ENCODE measurements at regions not wholly inside any gene's neighbourhood (a gene's known extent, or its start where the extent isn't known, plus 50 kb on each side); places are given as distances from the start of the nearest gene placed in this dataset.

DNA sequence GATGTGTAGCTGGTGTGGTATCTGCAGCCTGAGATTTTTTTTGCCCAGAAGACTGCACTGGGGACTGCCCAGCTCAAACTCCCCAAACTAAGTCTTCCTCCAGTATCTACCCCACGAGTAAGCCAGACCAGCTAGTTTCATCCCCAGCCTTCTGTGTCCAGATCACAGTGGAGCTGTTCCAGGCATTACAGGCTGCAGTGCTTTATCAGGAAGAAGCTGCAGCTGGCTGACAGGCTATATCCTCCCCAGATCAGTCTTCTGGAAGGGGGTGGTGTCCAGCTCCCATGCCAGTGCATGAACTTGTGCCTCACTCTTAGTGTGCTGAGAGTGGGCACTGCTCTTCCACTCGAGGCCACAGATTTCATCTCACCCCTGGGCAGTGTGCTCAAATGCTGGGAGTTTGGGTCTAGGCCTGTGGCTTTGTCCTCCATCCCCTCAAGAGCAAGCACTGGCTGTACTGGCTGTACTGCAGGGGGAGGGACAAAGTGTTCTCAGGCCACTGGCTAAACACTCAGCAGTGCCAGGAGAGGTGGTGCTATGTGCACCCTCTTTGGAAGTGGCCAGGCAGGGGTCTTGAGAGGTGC is 679.1 kb upstream of the COBL start:
- no peak for TF ChIP-seq POLR2A (IDR thresholded peaks at IDR 0.05)
- TF ChIP-seq EP300 (IDR thresholded peaks at IDR 0.05), result no peak
- TF ChIP-seq, protein P1, sequence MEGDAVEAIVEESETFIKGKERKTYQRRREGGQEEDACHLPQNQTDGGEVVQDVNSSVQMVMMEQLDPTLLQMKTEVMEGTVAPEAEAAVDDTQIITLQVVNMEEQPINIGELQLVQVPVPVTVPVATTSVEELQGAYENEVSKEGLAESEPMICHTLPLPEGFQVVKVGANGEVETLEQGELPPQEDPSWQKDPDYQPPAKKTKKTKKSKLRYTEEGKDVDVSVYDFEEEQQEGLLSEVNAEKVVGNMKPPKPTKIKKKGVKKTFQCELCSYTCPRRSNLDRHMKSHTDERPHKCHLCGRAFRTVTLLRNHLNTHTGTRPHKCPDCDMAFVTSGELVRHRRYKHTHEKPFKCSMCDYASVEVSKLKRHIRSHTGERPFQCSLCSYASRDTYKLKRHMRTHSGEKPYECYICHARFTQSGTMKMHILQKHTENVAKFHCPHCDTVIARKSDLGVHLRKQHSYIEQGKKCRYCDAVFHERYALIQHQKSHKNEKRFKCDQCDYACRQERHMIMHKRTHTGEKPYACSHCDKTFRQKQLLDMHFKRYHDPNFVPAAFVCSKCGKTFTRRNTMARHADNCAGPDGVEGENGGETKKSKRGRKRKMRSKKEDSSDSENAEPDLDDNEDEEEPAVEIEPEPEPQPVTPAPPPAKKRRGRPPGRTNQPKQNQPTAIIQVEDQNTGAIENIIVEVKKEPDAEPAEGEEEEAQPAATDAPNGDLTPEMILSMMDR (IDR thresholded peaks at IDR 0.05), result no peak
- H3K4me1 ChIP-seq (ENCODE audit: insufficient read depth), result no peaks in the 10 kb centered on the region
- H3K27me3 ChIP-seq, result no peaks in the 10 kb centered on the region
- no peaks in the 10 kb centered on the region for H3K9me3 ChIP-seq
- no peak for DNase-seq
- H3K4me3 ChIP-seq, result no peak overlapping the region
- 11 to 49% (median 40%) methylated on average over 2 of the region's 2 CpGs for WGBS, 3 donors
- intact Hi-C loops (cut with DNase I), result no loop called here
- no peaks in the 10 kb centered on the region for H3K36me3 ChIP-seq
- no peak overlapping the region for H3K27ac ChIP-seq

DNA sequence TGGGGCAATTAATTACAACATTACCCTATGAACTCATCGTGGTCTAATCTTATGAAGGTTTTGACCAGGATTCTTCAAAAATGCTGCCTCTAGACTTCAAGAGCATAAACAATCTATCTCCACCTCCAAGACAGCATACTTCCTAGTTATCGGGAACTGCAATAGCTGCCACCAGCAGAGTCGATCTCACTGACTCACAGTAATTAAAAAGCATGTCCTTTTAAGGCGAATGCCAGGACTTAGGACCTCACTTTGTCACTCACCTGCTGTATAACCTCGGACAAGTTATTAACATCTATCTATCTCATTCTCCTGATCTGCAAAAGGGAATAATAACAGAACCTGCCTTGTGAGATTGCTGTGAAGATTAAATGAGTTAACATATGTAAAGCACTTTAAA is 666.0 kb upstream of the COBL start:
- Histone ChIP-seq H3K27me3 (no peaks in the 10 kb centered on the region), H3K9me3 (no peaks in the 10 kb centered on the region), H3K36me3 (no peaks in the 10 kb centered on the region), H3K27ac (no peak overlapping the region), H3K4me3 (no peak overlapping the region), H3K4me1 (ENCODE audit: insufficient read depth) (no peaks in the 10 kb centered on the region)
- intact Hi-C loops (cut with DNase I), result no loop called here
- WGBS, 3 donors, result 45 to 68% (median 65%) methylated on average over 5 of the region's 5 CpGs
- DNase-seq, result no peak
- TF ChIP-seq, protein P1 (IDR thresholded peaks at IDR 0.05), result no peak
- TF ChIP-seq EP300 (IDR thresholded peaks at IDR 0.05) (no peak), POLR2A (IDR thresholded peaks at IDR 0.05) (no peak)

DNA sequence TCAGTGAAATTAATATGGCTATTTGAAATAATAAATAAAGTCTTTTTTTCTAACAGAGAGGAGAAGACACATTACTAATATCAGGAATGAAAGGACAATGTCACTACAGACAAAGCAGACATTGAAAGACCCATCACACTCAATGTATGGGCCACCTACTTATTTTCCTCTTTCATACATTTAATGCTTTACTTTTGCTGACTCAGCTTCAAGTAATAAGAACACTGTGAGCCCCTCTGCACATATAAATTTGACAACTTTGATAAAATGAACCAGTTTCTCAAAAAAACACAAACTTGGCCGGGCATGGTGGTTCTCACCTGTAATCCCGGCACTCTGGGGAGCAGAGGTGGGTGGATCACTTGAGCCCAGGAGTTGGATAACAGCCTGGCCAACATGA is 664.2 kb upstream of the COBL start:
- 83 to 87% (median 86%) methylated on average over 2 of the region's 2 CpGs for WGBS, 3 donors
- Histone ChIP-seq H3K27me3 (no peaks in the 10 kb centered on the region), H3K4me3 (no peak overlapping the region), H3K4me1 (ENCODE audit: insufficient read depth) (no peaks in the 10 kb centered on the region), H3K27ac (no peak overlapping the region), H3K36me3 (no peaks in the 10 kb centered on the region), H3K9me3 (no peaks in the 10 kb centered on the region)
- no peak for DNase-seq
- no peak for TF ChIP-seq POLR2A (IDR thresholded peaks at IDR 0.05)
- no peak for TF ChIP-seq EP300 (IDR thresholded peaks at IDR 0.05)
- TF ChIP-seq, protein P1 (IDR thresholded peaks at IDR 0.05), result no peak
- intact Hi-C loops (cut with DNase I), result no loop called here

DNA sequence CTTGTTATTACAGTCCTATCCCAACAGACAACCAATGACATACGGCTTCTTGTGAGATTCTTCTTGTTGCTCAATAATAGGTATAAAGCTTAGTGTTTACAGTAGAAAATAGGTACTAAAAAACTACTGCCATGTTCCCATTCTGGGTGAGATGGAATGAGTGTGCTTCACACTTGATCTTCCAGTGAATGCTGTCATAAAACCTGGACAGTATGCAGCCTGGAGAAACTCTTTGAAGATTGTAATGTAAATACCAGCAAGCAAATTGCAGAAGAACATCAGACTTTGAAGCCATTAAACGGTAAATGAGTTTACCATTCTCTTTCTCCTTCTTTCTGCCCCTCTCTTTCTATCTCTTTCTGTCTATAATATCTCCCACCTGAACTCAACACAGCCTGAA is 663.7 kb upstream of the COBL start:
- TF ChIP-seq EP300 (IDR thresholded peaks at IDR 0.05) (no peak), POLR2A (IDR thresholded peaks at IDR 0.05) (no peak)
- TF ChIP-seq, protein P1 (IDR thresholded peaks at IDR 0.05), result no peak
- no peak for DNase-seq
- WGBS, 3 donors, result 73 to 89% (median 78%) methylated on average over 2 of the region's 2 CpGs
- no peaks in the 10 kb centered on the region for H3K27me3 ChIP-seq
- intact Hi-C loops (cut with DNase I), result no loop called here
- H3K36me3 ChIP-seq, result no peaks in the 10 kb centered on the region
- H3K4me1 ChIP-seq (ENCODE audit: insufficient read depth), result no peaks in the 10 kb centered on the region
- no peak overlapping the region for H3K27ac ChIP-seq
- H3K9me3 ChIP-seq, result no peaks in the 10 kb centered on the region
- no peak overlapping the region for H3K4me3 ChIP-seq
